ENCODE measurements at regions not wholly inside any gene's neighbourhood (a gene's known extent, or its start where the extent isn't known, plus 50 kb on each side); places are given as distances from the start of the nearest gene placed in this dataset.

GRCh38 chr12:90076851-90077319, 368.2 kb upstream of the ATP2B1 start:
- H3K4me3 Mint-ChIP-seq, result no peak overlapping the region
- H3K36me3 Mint-ChIP-seq (ENCODE audit: low read depth), result no peaks in the 10 kb centered on the region
- H3K9me3 Mint-ChIP-seq, result no peaks in the 10 kb centered on the region
- CTCF ChIA-PET, result interaction anchor here (0.9 to 1.2 kb wide), 2 partner anchors 18 to 533 kb away, joined by 3 read pairs; no protein-coding TSS in a partner anchor
- H3K27ac Mint-ChIP-seq, result no peak overlapping the region
- H3K27me3 Mint-ChIP-seq (ENCODE audit: low read depth), result peaks cover 4% of the 10 kb centered on the region
- DNase-seq, result no peak
- H3K4me1 Mint-ChIP-seq (ENCODE audit: low read depth), result peaks cover 24% of the 10 kb centered on the region
- intact Hi-C loops (cut with micrococcal nuclease), result loop anchor here (1.0 kb wide), 1 partner anchor 26 kb away; no protein-coding TSS in a partner anchor

DNA sequence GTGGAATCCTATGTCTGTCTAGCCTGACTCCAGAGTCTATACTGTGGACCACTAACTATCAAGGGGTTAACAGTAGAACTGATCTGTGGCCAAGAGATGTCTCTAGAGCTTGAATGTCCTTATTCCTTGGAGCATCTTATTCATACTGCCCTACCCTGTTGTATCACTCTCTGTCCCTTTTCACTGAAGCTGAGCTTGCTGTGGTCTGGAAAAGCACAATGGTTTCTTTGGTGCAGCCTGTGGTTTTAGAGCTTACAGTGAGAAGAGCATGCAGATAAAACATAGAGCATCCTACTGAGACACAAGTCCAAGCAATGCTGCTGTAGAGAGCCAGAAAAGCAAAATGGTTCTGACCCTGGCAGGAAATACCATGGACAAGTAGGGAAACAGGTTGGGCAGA, 367.0 kb upstream of the ATP2B1 start:
- no peak overlapping the region for H3K27ac Mint-ChIP-seq
- no peak for DNase-seq
- intact Hi-C loops (cut with micrococcal nuclease), result no loop called here
- H3K4me3 Mint-ChIP-seq, result no peak overlapping the region
- CTCF ChIA-PET, result interaction anchor here (1.2 kb wide), 1 partner anchor 532 kb away, joined by 3 read pairs; no protein-coding TSS in a partner anchor
- peaks cover 7% of the 10 kb centered on the region for H3K27me3 Mint-ChIP-seq (ENCODE audit: low read depth)
- H3K4me1 Mint-ChIP-seq (ENCODE audit: low read depth), result peaks cover 24% of the 10 kb centered on the region
- no peaks in the 10 kb centered on the region for H3K9me3 Mint-ChIP-seq
- no peaks in the 10 kb centered on the region for H3K36me3 Mint-ChIP-seq (ENCODE audit: low read depth)

GRCh38 chr12:90074086-90074485, 365.4 kb upstream of the ATP2B1 start:
- no peaks in the 10 kb centered on the region for H3K36me3 Mint-ChIP-seq (ENCODE audit: low read depth)
- DNase-seq, result no peak
- no peaks in the 10 kb centered on the region for H3K9me3 Mint-ChIP-seq
- H3K4me3 Mint-ChIP-seq, result no peak overlapping the region
- peaks cover 24% of the 10 kb centered on the region for H3K4me1 Mint-ChIP-seq (ENCODE audit: low read depth)
- no peak overlapping the region for H3K27ac Mint-ChIP-seq
- CTCF ChIA-PET, result no interaction called here
- intact Hi-C loops (cut with micrococcal nuclease), result no loop called here
- peaks cover 7% of the 10 kb centered on the region for H3K27me3 Mint-ChIP-seq (ENCODE audit: low read depth)

DNA sequence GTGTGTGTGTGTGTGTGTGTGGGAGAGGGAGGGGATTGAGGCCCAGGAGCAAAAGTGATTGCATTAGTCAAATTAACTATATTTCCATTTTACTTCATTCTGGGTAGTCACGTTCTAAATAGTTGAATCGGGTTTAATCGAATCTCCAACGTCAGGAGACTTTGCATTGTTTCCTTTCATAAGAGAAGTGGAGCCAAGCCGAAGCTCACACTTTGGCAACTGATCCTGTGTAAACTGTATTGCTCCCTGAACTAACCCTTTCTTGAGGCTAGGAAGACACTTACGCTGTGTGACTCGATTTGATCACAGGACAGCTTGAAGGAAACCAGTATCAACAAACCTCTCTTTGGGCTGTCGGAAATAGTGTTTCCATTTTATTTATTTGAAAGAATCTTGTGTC, 363.4 kb upstream of the ATP2B1 start:
- Mint-ChIP-seq H3K4me3 (no peak overlapping the region), H3K27ac (no peak overlapping the region), H3K4me1 (ENCODE audit: low read depth) (peaks cover 12% of the 10 kb centered on the region), H3K36me3 (ENCODE audit: low read depth) (no peaks in the 10 kb centered on the region), H3K27me3 (ENCODE audit: low read depth) (peaks cover 7% of the 10 kb centered on the region), H3K9me3 (no peaks in the 10 kb centered on the region)
- no peak for DNase-seq
- CTCF ChIA-PET, result no interaction called here
- intact Hi-C loops (cut with micrococcal nuclease), result no loop called here

DNA sequence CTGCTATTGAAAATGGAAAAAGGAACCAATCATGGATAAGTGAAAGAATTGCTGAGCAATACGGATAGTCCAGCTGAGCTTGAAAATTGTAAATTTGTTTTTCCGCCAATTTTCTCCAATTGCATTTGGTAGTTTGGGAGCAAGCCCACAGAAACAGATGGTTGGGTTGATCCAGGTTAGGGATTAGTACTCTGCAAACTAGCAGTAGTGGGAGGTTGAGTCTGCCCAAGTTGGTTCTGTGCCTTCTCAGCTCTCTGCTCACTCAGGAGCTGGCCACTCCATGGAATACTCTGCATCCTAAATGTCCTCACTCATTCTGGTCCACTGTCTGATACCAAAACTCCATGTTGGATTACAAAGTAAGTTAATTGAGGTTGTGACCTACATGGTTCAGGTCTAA, 361.1 kb upstream of the ATP2B1 start:
- CTCF ChIA-PET, result no interaction called here
- peaks cover 7% of the 10 kb centered on the region for H3K27me3 Mint-ChIP-seq (ENCODE audit: low read depth)
- intact Hi-C loops (cut with micrococcal nuclease), result no loop called here
- H3K4me3 Mint-ChIP-seq, result no peak overlapping the region
- H3K9me3 Mint-ChIP-seq, result no peaks in the 10 kb centered on the region
- no peaks in the 10 kb centered on the region for H3K36me3 Mint-ChIP-seq (ENCODE audit: low read depth)
- H3K27ac Mint-ChIP-seq, result no peak overlapping the region
- H3K4me1 Mint-ChIP-seq (ENCODE audit: low read depth), result peaks cover 5% of the 10 kb centered on the region
- DNase-seq, result no peak

DNA sequence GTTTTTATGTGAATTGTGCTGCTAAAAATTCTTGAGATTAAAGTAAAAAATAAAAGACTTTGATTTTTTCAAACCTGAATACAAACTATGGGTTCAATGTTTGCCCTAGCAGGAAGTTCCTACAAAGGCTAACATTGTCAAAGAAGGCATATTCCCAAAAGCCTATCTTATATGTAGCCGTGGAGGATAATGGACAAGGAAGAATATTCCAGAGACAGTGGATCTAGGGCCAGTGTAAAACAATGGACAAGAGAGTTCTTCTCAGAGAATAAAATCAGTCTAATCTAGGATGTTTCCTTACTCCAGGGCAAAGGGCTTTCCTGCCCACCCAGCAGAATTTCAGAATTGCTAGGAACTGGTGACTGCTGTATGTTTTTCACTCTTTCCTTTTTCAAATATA, 359.2 kb upstream of the ATP2B1 start:
- Mint-ChIP-seq H3K27ac (no peak overlapping the region), H3K27me3 (ENCODE audit: low read depth) (peaks cover 4% of the 10 kb centered on the region), H3K4me3 (no peak overlapping the region), H3K36me3 (ENCODE audit: low read depth) (no peaks in the 10 kb centered on the region), H3K4me1 (ENCODE audit: low read depth) (peaks cover 5% of the 10 kb centered on the region), H3K9me3 (no peaks in the 10 kb centered on the region)
- DNase-seq, result no peak
- CTCF ChIA-PET, result no interaction called here
- intact Hi-C loops (cut with micrococcal nuclease), result no loop called here

DNA sequence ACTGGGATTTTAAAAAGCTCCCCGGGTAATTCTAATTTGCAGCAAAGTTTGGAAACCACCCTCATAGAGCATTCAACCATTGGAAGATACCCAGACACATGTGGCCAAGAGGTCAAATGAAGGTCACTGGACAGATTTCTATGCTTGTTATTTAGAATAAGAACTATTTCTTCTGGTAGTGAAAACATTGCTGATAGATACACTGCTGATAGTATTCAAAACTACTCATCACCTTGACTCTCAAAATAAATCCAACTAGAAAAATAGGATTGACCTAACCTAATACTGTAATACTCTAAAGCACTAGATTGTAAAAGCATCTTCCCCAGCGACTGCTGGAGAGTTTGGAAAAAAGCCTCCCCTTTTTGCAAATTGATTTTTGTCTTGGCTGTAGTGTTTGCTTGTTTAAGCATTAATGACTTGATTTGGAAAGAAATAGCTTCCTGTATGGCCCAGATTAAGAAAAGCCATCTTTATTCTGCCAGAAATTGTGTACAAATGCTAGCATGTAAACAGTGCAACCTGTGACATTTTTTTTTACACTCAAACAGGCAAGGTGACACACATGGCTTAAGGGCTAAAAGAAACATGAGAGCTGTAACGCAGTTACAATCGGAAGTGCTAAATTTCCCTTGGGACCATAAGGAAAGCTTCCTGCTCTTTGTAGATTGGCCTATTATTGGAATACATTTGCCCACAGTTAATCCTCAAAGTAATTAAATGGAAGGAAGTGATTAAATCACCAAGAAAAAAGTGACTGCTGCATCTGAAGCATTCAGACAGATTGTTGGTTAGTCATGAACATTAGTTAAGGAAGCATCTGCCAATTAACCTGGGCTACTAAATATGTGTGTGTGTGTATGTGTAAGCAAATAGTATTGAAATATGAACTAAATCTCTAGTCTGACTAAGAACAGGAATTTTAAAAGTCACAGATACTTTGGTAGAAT, 356.5 kb upstream of the ATP2B1 start:
- peaks cover 5% of the 10 kb centered on the region for H3K4me1 Mint-ChIP-seq (ENCODE audit: low read depth)
- H3K27ac Mint-ChIP-seq, result no peak overlapping the region
- no peak for DNase-seq
- no peaks in the 10 kb centered on the region for H3K9me3 Mint-ChIP-seq
- H3K27me3 Mint-ChIP-seq (ENCODE audit: low read depth), result no peaks in the 10 kb centered on the region
- H3K4me3 Mint-ChIP-seq, result no peak overlapping the region
- CTCF ChIA-PET, result no interaction called here
- intact Hi-C loops (cut with micrococcal nuclease), result no loop called here
- H3K36me3 Mint-ChIP-seq (ENCODE audit: low read depth), result no peaks in the 10 kb centered on the region

- H3K27me3 Mint-ChIP-seq (ENCODE audit: low read depth), result no peaks in the 10 kb centered on the region
- intact Hi-C loops (cut with micrococcal nuclease), result no loop called here
- CTCF ChIA-PET, result no interaction called here
These were observed 354.2 kb upstream of the ATP2B1 start for GRCh38 chr12:90062799-90063198.

DNA sequence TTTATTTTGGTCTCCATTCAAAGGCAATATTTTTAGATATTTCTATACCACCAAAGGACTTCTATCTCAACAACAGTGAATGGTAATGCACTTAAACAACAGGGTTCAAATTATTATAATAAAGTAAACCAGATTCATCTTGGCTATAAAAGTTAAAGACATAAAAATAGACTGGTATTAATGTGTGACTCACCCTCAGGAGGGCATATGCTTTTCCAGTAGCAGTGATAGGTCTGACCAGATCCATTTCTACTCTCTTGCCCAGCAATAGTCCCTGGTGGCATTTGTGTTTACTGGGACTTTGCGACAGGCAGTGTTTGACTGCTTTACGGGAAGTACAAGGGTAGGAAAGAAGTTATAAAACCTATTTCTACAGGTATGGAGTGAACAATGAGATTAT, 353.2 kb upstream of the ATP2B1 start:
- Mint-ChIP-seq H3K36me3 (ENCODE audit: low read depth) (no peaks in the 10 kb centered on the region), H3K9me3 (no peaks in the 10 kb centered on the region), H3K4me1 (ENCODE audit: low read depth) (peaks cover 5% of the 10 kb centered on the region), H3K4me3 (no peak overlapping the region), H3K27me3 (ENCODE audit: low read depth) (no peaks in the 10 kb centered on the region), H3K27ac (no peak overlapping the region)
- DNase-seq, result no peak
- intact Hi-C loops (cut with micrococcal nuclease), result no loop called here
- CTCF ChIA-PET, result no interaction called here

More at GRCh38 chr12:90062799-90063198, 354.2 kb upstream of the ATP2B1 start:
- Mint-ChIP-seq H3K4me3 (no peak overlapping the region), H3K36me3 (ENCODE audit: low read depth) (no peaks in the 10 kb centered on the region), H3K4me1 (ENCODE audit: low read depth) (peaks cover 5% of the 10 kb centered on the region), H3K27ac (no peak overlapping the region), H3K9me3 (no peaks in the 10 kb centered on the region)
- DNase-seq, result no peak

GRCh38 chr12:90060031-90060430, 351.4 kb upstream of the ATP2B1 start:
- no peaks in the 10 kb centered on the region for H3K9me3 Mint-ChIP-seq
- CTCF ChIA-PET, result no interaction called here
- no peak overlapping the region for H3K4me3 Mint-ChIP-seq
- H3K27me3 Mint-ChIP-seq (ENCODE audit: low read depth), result no peaks in the 10 kb centered on the region
- H3K4me1 Mint-ChIP-seq (ENCODE audit: low read depth), result no peaks in the 10 kb centered on the region
- no peaks in the 10 kb centered on the region for H3K36me3 Mint-ChIP-seq (ENCODE audit: low read depth)
- H3K27ac Mint-ChIP-seq, result no peak overlapping the region
- no peak for DNase-seq
- intact Hi-C loops (cut with micrococcal nuclease), result no loop called here

DNA sequence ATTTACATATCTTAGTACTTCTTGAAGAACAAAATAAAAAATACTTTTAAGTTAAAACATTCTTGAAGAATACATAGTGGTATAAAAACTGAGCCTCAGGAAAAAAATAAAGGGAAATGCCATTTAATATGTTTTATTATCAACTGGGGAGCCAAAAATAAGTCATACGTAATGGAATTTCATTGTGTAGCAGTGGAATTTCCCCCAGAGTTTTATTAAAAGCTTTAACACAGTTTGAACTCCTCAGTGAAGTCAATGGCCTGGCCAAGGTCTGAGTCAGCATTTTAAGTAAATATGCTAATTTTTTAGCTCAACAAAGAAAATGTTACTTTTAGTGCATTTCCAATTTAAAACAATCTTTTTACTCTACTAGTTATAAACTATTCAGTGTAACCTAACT, 350.1 kb upstream of the ATP2B1 start:
- H3K36me3 Mint-ChIP-seq (ENCODE audit: low read depth), result no peaks in the 10 kb centered on the region
- no peak for DNase-seq
- H3K4me3 Mint-ChIP-seq, result no peak overlapping the region
- H3K9me3 Mint-ChIP-seq, result no peaks in the 10 kb centered on the region
- no peak overlapping the region for H3K27ac Mint-ChIP-seq
- CTCF ChIA-PET, result no interaction called here
- no peaks in the 10 kb centered on the region for H3K4me1 Mint-ChIP-seq (ENCODE audit: low read depth)
- H3K27me3 Mint-ChIP-seq (ENCODE audit: low read depth), result no peaks in the 10 kb centered on the region
- intact Hi-C loops (cut with micrococcal nuclease), result no loop called here

- Mint-ChIP-seq H3K27ac (no peak overlapping the region), H3K4me1 (ENCODE audit: low read depth) (no peaks in the 10 kb centered on the region), H3K27me3 (ENCODE audit: low read depth) (no peaks in the 10 kb centered on the region), H3K9me3 (no peaks in the 10 kb centered on the region), H3K4me3 (no peak overlapping the region), H3K36me3 (ENCODE audit: low read depth) (no peaks in the 10 kb centered on the region)
- intact Hi-C loops (cut with micrococcal nuclease), result no loop called here
- CTCF ChIA-PET, result no interaction called here
- DNase-seq, result no peak
These were observed 346.4 kb upstream of the ATP2B1 start for GRCh38 chr12:90055071-90055470.

DNA sequence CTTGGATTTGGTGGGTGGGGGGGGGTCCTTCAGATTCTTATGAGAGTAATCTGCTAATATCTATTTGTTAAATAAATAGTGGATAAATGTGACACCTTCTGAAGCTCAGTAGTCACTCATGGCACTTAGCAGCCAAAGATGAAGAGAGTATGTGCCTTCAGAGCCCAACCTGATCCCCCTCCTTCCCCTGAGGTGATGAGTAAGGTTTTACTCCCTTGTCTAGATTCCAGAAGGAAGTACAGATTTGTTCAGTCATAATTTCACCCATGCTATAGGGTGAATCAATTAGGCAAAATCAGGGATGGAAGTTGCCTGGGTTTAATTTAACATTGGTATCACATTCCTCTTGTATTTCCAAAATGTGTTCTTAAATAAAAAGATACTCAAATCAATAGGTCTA, 340.3 kb upstream of the ATP2B1 start:
- H3K9me3 Mint-ChIP-seq, result no peaks in the 10 kb centered on the region
- H3K27ac Mint-ChIP-seq, result no peak overlapping the region
- H3K27me3 Mint-ChIP-seq (ENCODE audit: low read depth), result no peaks in the 10 kb centered on the region
- H3K36me3 Mint-ChIP-seq (ENCODE audit: low read depth), result no peaks in the 10 kb centered on the region
- no peak for DNase-seq
- no peaks in the 10 kb centered on the region for H3K4me1 Mint-ChIP-seq (ENCODE audit: low read depth)
- intact Hi-C loops (cut with micrococcal nuclease), result no loop called here
- CTCF ChIA-PET, result no interaction called here
- no peak overlapping the region for H3K4me3 Mint-ChIP-seq
